GM19397 (cell line): ENCODE measurements at regions not wholly inside any gene's neighbourhood (a gene's known extent, or its start where the extent isn't known, plus 50 kb on each side); places are given as distances from the start of the nearest gene placed in this dataset.
"Not testable (repeated sequence)": the region's sequence is repeated elsewhere in the genome, so short reads cannot be mapped to it uniquely, and the experiment has no call there.

ENCODE experiments used
- ATAC-seq: cut with Tn5 transposase; IDR thresholded peaks from one replicate; pipeline ENCODE4 v1.9.1; 2021; ENCODE audit warnings: mild to moderate bottlenecking, moderate library complexity; ENCODE audit not compliant: unreplicated experiment

GRCh38 chr3:154684440-154684839, 254.4 kb upstream of the GPR149 start:
- no peak for ATAC-seq

GRCh38 chr3:154684021-154684420, 254.0 kb upstream of the GPR149 start:
- no peak for ATAC-seq

GRCh38 chr3:154678041-154678654, 248.2 kb upstream of the GPR149 start:
- ATAC-seq, result no peak

GRCh38 chr3:154668835-154669234, 238.8 kb upstream of the GPR149 start:
- ATAC-seq, result no peak

GRCh38 chr3:154668187-154668586, 238.2 kb upstream of the GPR149 start:
- no peak for ATAC-seq

- ATAC-seq, result no peak
Observed at GRCh38 chr3:154666542-154666941, 236.6 kb upstream of the GPR149 start.

- ATAC-seq, result no peak
Observed at GRCh38 chr3:154664714-154665113, 234.7 kb upstream of the GPR149 start.

GRCh38 chr3:154662851-154663250, 232.9 kb upstream of the GPR149 start:
- no peak for ATAC-seq

- no peak for ATAC-seq
Observed at GRCh38 chr3:154660811-154661210, 230.8 kb upstream of the GPR149 start.

GRCh38 chr3:154658000-154658399, 228.0 kb upstream of the GPR149 start:
- ATAC-seq, result no peak

- ATAC-seq, result no peak
Observed at GRCh38 chr3:154657218-154657617, 227.2 kb upstream of the GPR149 start.

GRCh38 chr3:154656486-154656885, 226.5 kb upstream of the GPR149 start:
- no peak for ATAC-seq

- no peak for ATAC-seq
Observed at GRCh38 chr3:154642145-154642544, 212.2 kb upstream of the GPR149 start.

- no peak for ATAC-seq
Observed at GRCh38 chr3:154625756-154626155, 195.8 kb upstream of the GPR149 start.

- ATAC-seq, result not testable (repeated sequence)
Observed at GRCh38 chr3:154619621-154620020, 189.6 kb upstream of the GPR149 start.

GRCh38 chr3:154616298-154616697, 186.3 kb upstream of the GPR149 start:
- ATAC-seq, result no peak

GRCh38 chr3:154615471-154615870, 185.5 kb upstream of the GPR149 start:
- no peak for ATAC-seq

- no peak for ATAC-seq
Observed at GRCh38 chr3:154614601-154615000, 184.6 kb upstream of the GPR149 start.

GRCh38 chr3:154614078-154614477, 184.1 kb upstream of the GPR149 start:
- no peak for ATAC-seq

GRCh38 chr3:154602241-154602640, 172.3 kb upstream of the GPR149 start:
- no peak for ATAC-seq

- ATAC-seq, result no peak
Observed at GRCh38 chr3:154598166-154598565, 168.2 kb upstream of the GPR149 start.

- ATAC-seq, result no peak
Observed at GRCh38 chr3:154590675-154591384, 160.8 kb upstream of the GPR149 start.

GRCh38 chr3:154588831-154589230, 158.8 kb upstream of the GPR149 start:
- ATAC-seq, result no peak
